Neural cell (in vitro differentiated cells): ENCODE measurements at regions not wholly inside any gene's neighbourhood (a gene's known extent, or its start where the extent isn't known, plus 50 kb on each side); places are given as distances from the start of the nearest gene placed in this dataset.

Experiments
- POLR2AphosphoS5 ChIP-seq: IDR thresholded peaks from 2 replicates; pipeline ENCODE4 v1.6.1; 2012
- TF ChIP-seq, protein P1 (sequence below): fragments of 450-650 bp; IDR thresholded peaks from 2 replicates; pipeline ENCODE4 v1.5.1; 2014; ENCODE audit warnings: antibody characterized with exemption, mild to moderate bottlenecking, moderate library complexity; ENCODE audit not compliant: poor library complexity, severe bottlenecking

DNA sequence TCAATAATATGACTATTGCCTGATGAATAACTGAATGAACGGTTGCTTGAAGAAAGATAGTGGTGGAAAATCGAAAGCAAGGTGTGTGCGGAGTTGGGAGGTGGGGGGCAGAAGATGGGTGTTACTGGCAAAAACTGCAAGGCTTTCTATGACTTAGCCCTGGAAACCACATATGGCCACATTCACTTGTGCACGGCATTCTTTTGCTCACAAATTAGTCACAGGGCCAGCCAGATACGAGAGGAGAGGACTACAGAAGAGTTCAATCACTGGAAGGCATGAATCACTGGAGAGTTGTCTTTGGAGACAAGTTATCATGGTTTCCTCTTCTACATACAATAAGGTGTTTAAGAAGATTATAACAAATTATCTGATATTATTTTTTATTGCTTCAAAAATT is 626.5 kb upstream of the CPEB2 start:
- TF ChIP-seq, protein P1, sequence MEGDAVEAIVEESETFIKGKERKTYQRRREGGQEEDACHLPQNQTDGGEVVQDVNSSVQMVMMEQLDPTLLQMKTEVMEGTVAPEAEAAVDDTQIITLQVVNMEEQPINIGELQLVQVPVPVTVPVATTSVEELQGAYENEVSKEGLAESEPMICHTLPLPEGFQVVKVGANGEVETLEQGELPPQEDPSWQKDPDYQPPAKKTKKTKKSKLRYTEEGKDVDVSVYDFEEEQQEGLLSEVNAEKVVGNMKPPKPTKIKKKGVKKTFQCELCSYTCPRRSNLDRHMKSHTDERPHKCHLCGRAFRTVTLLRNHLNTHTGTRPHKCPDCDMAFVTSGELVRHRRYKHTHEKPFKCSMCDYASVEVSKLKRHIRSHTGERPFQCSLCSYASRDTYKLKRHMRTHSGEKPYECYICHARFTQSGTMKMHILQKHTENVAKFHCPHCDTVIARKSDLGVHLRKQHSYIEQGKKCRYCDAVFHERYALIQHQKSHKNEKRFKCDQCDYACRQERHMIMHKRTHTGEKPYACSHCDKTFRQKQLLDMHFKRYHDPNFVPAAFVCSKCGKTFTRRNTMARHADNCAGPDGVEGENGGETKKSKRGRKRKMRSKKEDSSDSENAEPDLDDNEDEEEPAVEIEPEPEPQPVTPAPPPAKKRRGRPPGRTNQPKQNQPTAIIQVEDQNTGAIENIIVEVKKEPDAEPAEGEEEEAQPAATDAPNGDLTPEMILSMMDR: no peak
- TF ChIP-seq POLR2AphosphoS5: no peak
